NCI-H748 (cell line): ENCODE measurements at regions not wholly inside any gene's neighbourhood (a gene's known extent, or its start where the extent isn't known, plus 50 kb on each side); places are given as distances from the start of the nearest gene placed in this dataset.
"Not testable (repeated sequence)": the region's sequence is repeated elsewhere in the genome, so short reads cannot be mapped to it uniquely, and the experiment has no call there.

Experiments used
- DNase-seq: peaks from one replicate; lab custom pipeline; 2025; ENCODE audit not compliant: unreplicated experiment; lab: John Stamatoyannopoulos, UW

DNA sequence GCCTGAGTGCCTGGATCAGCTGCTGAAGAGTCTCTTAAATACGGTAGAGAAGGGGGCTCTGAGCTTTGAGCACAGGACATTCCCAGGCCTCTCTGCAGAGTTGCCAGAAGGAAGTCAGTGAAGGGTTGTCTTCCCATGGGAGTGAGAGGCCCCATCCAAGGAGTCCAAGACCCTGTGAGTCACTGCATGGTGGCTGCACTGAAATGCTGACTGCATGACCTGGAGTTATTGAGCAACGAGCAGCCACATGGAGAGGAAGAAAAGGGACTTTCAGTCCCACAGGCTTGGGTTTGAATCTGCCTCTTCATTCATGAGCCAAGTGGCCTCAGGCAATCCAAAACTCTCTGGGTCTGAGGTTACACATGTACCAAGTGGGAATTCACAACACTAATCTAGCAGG lies 69.6 kb upstream of the RASGRF1 start:
- no peak for DNase-seq

GRCh38 chr15:79157631-79158592 lies 67.3 kb upstream of the RASGRF1 start:
- DNase-seq = no peak

DNA sequence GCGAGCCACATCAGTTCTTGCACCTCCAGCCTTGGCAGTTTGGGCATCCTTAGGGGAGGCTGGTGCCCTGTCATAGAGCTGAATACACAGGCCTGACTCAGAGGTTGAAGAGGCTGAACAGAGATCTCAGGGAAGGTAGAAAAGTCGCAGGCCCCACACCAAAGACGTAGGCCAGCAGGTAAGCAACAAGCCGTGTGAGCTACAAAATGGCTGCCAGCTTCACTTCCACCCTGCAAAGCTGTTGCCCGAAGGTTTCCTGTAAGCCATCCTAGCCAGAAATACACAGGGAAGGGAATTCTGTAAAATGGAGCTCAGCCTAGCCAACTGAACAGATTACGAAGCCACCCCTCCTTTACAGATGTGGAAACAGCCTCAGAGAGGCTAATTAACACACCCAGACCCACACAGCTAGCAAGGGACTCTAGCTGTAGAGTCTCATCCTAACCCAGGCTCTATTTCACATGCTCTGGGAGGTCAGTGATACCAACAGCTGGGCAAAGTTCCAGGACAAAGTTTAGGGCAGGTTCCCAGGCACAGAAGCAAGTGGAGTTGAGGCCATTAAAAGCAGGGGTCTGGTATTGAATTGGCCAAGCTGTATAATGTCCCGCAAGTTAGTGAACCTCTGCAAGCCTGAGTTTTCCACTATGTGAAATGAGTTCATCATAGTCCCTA lies 66.3 kb upstream of the RASGRF1 start:
- DNase-seq = no peak

DNA sequence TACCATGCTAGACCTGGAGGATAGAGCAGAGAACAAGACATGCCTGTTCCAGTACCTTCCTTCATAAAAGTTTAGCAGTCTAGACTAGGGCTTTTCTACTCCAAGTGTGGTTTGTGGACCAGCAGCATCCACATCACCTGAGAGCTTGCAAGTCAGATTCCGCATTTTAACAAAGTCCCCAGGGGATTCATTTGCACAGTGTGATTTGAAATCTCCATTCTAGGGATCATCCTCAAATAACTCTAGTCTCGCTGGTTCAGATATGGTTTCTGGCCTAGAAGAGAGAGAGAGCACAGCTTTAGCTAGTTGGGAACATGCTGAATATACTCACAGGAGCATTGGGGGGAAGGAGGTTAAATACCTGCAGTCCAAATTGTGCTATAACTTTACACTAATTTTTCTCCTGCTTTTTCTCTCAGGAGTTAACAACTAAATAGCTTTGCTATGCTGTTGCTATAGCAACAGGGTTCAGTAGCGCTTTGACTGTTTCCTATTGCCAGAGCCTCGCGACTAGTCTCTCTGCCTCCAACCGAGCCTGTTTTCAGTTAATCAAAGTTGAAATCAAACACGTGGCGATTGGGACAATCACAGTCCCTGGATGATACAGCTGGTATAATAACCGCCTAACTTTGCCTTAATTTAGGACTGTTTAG lies 64.0 kb upstream of the RASGRF1 start:
- DNase-seq = peak; percentile 45

DNA sequence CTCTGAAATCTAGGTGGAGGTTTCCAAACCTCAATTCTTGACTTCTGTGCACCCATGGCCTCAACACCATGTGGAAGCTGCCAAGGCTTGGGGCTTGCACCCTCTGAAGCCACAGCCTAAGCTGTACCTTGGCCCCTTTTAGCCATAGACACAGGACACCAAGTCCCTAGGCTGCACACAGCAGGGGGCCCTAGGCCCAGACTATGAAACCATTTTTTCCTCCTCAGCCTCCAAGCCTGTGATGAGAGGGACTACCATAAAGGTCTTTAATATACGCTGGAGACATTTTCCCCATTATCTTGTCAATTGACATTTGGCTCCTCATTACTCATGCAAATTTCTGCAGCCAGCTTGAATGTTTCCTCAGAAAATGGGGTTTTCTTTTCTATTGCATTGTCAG lies 53.7 kb upstream of the RASGRF1 start:
- DNase-seq = not testable (repeated sequence)

DNA sequence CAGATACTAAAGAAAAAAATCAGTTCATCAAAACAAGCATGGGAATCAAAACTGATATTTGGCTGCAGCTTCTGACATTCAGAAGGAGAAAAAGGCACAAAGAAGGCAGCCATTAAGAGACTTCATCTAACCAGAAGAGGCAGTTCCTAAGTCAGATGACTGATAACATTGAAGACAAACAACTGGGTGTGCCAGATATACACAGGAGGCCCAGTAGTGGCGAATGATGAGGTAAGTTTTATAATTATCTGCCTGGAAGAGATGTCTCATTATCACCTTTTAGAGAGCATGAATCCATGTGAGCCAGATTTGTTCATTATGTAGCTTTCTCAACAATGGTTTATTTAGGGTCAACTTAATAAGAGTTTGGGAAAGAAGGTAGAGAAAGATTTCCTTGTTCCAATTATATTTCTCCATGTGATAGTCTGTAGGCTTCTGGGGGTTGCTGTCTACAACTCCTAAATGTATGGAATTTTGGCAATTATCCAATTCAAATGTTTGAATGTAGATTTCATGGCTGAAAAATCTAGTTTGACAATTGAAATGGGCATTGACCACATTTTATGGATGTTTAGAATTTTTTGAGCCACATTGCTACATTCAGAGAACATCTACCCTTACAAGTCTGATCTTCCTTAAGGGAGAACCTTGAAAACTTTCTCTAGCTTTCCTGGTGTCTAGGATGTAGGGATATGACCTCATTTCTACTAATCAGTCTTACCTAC lies 50.4 kb upstream of the RASGRF1 start:
- no peak for DNase-seq
